ENCODE measurements at regions not wholly inside any gene's neighbourhood (a gene's known extent, or its start where the extent isn't known, plus 50 kb on each side); places are given as distances from the start of the nearest gene placed in this dataset.

DNA sequence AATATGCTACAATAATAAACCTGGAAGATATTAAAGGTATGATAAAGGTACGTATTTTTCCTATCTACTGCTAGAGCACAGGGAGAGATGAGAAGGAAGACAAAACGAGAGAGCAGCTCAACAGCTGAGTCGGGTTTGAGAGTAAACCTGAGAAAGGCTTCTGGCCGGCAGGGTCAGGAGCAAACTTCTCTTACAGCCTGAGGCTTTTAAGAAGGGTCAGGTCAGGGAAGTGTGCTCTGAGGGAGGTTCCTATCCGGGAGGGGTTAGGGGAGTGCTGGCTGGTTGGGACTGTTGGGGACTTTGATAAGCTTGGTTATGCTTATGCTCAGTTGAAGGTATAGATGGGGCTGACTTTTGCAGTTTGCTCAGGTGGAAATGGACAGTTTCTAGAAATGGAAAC is 77.7 kb upstream of the PRR20A start:
- no peak overlapping the region for H2AFZ ChIP-seq (ENCODE audit: low read depth, low read length)
- no peaks in the 10 kb centered on the region for H3K27me3 Mint-ChIP-seq (ENCODE audit: low read depth, unreplicated experiment)

GRCh38 chr13:57073983-57074382 is 66.7 kb upstream of the PRR20A start:
- H3K4me1 ChIP-seq (ENCODE audit: insufficient read depth, low read length): no peaks in the 10 kb centered on the region
- H3K27ac Mint-ChIP-seq (ENCODE audit: unreplicated experiment): no peak overlapping the region
- H3K27me3 ChIP-seq (ENCODE audit: insufficient read depth, low read length): no peaks in the 10 kb centered on the region
- H3K9me3 ChIP-seq (ENCODE audit: insufficient read depth, low read depth, low read length): no peaks in the 10 kb centered on the region
- FAIRE-seq (no peak), DNase-seq (ENCODE audit: low read depth) (no peak)
- H2AFZ ChIP-seq (ENCODE audit: low read depth, low read length): no peak overlapping the region
- H3K36me3 ChIP-seq (ENCODE audit: insufficient read depth, low read length): no peaks in the 10 kb centered on the region
- H3K27me3 Mint-ChIP-seq (ENCODE audit: low read depth, unreplicated experiment): no peaks in the 10 kb centered on the region
- no peak overlapping the region for H3K4me3 ChIP-seq (ENCODE audit: insufficient read depth, low read depth, low read length)
- TF ChIP-seq CTCF (IDR thresholded peaks at IDR 0.05; ENCODE audit: insufficient read depth, low read depth, low read length) (no peak), EZH2 (IDR thresholded peaks at IDR 0.05; ENCODE audit: insufficient read depth, low read length) (no peak)
- H3K79me2 ChIP-seq (ENCODE audit: insufficient read depth, low read length): no peaks in the 10 kb centered on the region
- H3K4me1 Mint-ChIP-seq (ENCODE audit: low read depth, unreplicated experiment): peaks cover 2% of the 10 kb centered on the region
- no peaks in the 10 kb centered on the region for H4K20me1 ChIP-seq (ENCODE audit: insufficient read depth, low read length)
- no peaks in the 10 kb centered on the region for H3K36me3 Mint-ChIP-seq (ENCODE audit: low read depth, unreplicated experiment)
- no peaks in the 10 kb centered on the region for H3K9me3 Mint-ChIP-seq (ENCODE audit: unreplicated experiment)
- H3K4me3 Mint-ChIP-seq (ENCODE audit: unreplicated experiment): no peak overlapping the region
- H3K4me2 ChIP-seq (ENCODE audit: low read length): no peak overlapping the region
- H3K9ac ChIP-seq (ENCODE audit: low read length): no peak overlapping the region
- H3K27ac ChIP-seq (ENCODE audit: low read depth, low read length): no peak overlapping the region

More for the DNA sequence above, 77.7 kb upstream of the PRR20A start:
- H3K36me3 Mint-ChIP-seq (ENCODE audit: low read depth, unreplicated experiment): no peaks in the 10 kb centered on the region
- Histone ChIP-seq H3K9ac (ENCODE audit: low read length) (no peak overlapping the region), H3K9me3 (ENCODE audit: insufficient read depth, low read depth, low read length) (peaks cover 2% of the 10 kb centered on the region), H3K27me3 (ENCODE audit: insufficient read depth, low read length) (no peaks in the 10 kb centered on the region), H3K27ac (ENCODE audit: low read depth, low read length) (no peak overlapping the region), H3K4me1 (ENCODE audit: insufficient read depth, low read length) (no peaks in the 10 kb centered on the region), H3K36me3 (ENCODE audit: insufficient read depth, low read length) (no peaks in the 10 kb centered on the region), H4K20me1 (ENCODE audit: insufficient read depth, low read length) (no peaks in the 10 kb centered on the region), H3K4me2 (ENCODE audit: low read length) (no peak overlapping the region), H3K79me2 (ENCODE audit: insufficient read depth, low read length) (no peaks in the 10 kb centered on the region), H3K4me3 (ENCODE audit: insufficient read depth, low read depth, low read length) (no peak overlapping the region)
- DNase-seq (ENCODE audit: low read depth) (no peak), FAIRE-seq (no peak)
- H3K4me3 Mint-ChIP-seq (ENCODE audit: unreplicated experiment): no peak overlapping the region
- H3K4me1 Mint-ChIP-seq (ENCODE audit: low read depth, unreplicated experiment): no peaks in the 10 kb centered on the region
- no peak overlapping the region for H3K27ac Mint-ChIP-seq (ENCODE audit: unreplicated experiment)
- H3K9me3 Mint-ChIP-seq (ENCODE audit: unreplicated experiment): no peaks in the 10 kb centered on the region
- no peak for TF ChIP-seq CTCF (IDR thresholded peaks at IDR 0.05; ENCODE audit: insufficient read depth, low read depth, low read length)
- no peak for TF ChIP-seq EZH2 (IDR thresholded peaks at IDR 0.05; ENCODE audit: insufficient read depth, low read length)

DNA sequence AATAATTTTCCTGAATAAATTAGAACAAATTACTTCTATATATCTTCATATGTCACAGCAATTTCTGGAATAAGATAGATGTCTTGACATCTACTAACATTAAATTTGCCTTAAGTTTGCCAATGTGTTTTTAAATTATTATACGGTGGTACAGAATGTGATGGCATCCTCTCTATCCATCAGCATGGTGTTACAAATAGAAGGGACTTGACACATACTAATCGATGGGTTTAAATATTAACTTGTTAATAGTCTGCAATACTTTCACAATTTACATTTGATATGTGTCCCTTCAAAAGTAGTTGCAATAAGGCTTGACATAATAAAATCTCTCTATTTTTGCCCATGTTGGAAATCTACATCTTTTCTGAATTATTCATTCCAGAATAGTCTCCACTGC is 65.1 kb upstream of the PRR20A start:
- Histone ChIP-seq H3K4me1 (ENCODE audit: insufficient read depth, low read length) (no peaks in the 10 kb centered on the region), H3K36me3 (ENCODE audit: insufficient read depth, low read length) (no peaks in the 10 kb centered on the region), H3K27ac (ENCODE audit: low read depth, low read length) (no peak overlapping the region), H3K79me2 (ENCODE audit: insufficient read depth, low read length) (no peaks in the 10 kb centered on the region), H3K9me3 (ENCODE audit: insufficient read depth, low read depth, low read length) (no peaks in the 10 kb centered on the region), H3K4me3 (ENCODE audit: insufficient read depth, low read depth, low read length) (no peak overlapping the region), H2AFZ (ENCODE audit: low read depth, low read length) (no peak overlapping the region), H3K27me3 (ENCODE audit: insufficient read depth, low read length) (no peaks in the 10 kb centered on the region), H4K20me1 (ENCODE audit: insufficient read depth, low read length) (no peaks in the 10 kb centered on the region), H3K9ac (ENCODE audit: low read length) (no peak overlapping the region), H3K4me2 (ENCODE audit: low read length) (no peak overlapping the region)
- Mint-ChIP-seq H3K27ac (ENCODE audit: unreplicated experiment) (no peak overlapping the region), H3K4me1 (ENCODE audit: low read depth, unreplicated experiment) (no peaks in the 10 kb centered on the region), H3K9me3 (ENCODE audit: unreplicated experiment) (no peaks in the 10 kb centered on the region), H3K27me3 (ENCODE audit: low read depth, unreplicated experiment) (no peaks in the 10 kb centered on the region), H3K4me3 (ENCODE audit: unreplicated experiment) (no peak overlapping the region), H3K36me3 (ENCODE audit: low read depth, unreplicated experiment) (no peaks in the 10 kb centered on the region)
- TF ChIP-seq EZH2 (IDR thresholded peaks at IDR 0.05; ENCODE audit: insufficient read depth, low read length): no peak
- TF ChIP-seq CTCF (IDR thresholded peaks at IDR 0.05; ENCODE audit: insufficient read depth, low read depth, low read length): no peak
- DNase-seq (ENCODE audit: low read depth) (no peak), FAIRE-seq (no peak)

Measured in astrocyte (in vitro differentiated cells and primary cell).